ENCODE measurements at regions not wholly inside any gene's neighbourhood (a gene's known extent, or its start where the extent isn't known, plus 50 kb on each side); places are given as distances from the start of the nearest gene placed in this dataset.

GRCh38 chr9:134265078-134265477 lies 61.2 kb upstream of the RXRA start:
- Histone ChIP-seq H2BK5ac (ENCODE audit: low read depth, low read length) (no peak overlapping the region), H3K14ac (ENCODE audit: insufficient read length) (no peak overlapping the region), H2BK12ac (ENCODE audit: low read depth, low read length) (no peak overlapping the region), H2BK15ac (ENCODE audit: low read length) (no peak overlapping the region), H3K79me1 (ENCODE audit: low read depth, low read length) (no peaks in the 10 kb centered on the region), H2BK20ac (ENCODE audit: low read length) (no peak overlapping the region), H3K4me1 (replicated peaks in 1 of 4; ENCODE audit: control insufficient read depth in 3 of 4, insufficient read depth in 4 of 4, low read length in 3 of 4) (peaks cover 0 to 4% (median 0%) of the 10 kb centered on the region in 4 experiments; a peak in 3 of 7 replicates), H3K23me2 (ENCODE audit: low read depth, low read length) (peaks cover 6% of the 10 kb centered on the region; the same call in 1 of the 2 replicates), H4K91ac (replicated peaks; ENCODE audit: insufficient read length, low read length) (no peak overlapping the region), H3K23ac (ENCODE audit: insufficient read length) (no peak overlapping the region), H3K9ac (replicated peaks in 1 of 4; ENCODE audit: extremely low read depth in 1 of 4, low read depth in 3 of 4, low read length in 3 of 4) (no peak overlapping the region), H3K4me3 (ENCODE audit: extremely low read depth in 1 of 4, insufficient read depth in 2 of 4, low read depth in 3 of 4, low read length in 4 of 4) (no peak overlapping the region), H3K56ac (replicated peaks; ENCODE audit: insufficient read length, low read depth, low read length) (no peak overlapping the region), H3K4me2 (ENCODE audit: insufficient read depth in 1 of 2, low read depth in 2 of 2, low read length in 2 of 2) (no peak overlapping the region), H3K27ac (ENCODE audit: low read depth, low read length) (no peak overlapping the region), H3K27me3 (replicated peaks in 1 of 4; ENCODE audit: control insufficient read depth in 3 of 4, extremely low read depth in 1 of 4, insufficient read depth in 3 of 4, low read length in 3 of 4) (no peaks in the 10 kb centered on the region), H2AFZ (ENCODE audit: low read length) (no peak overlapping the region), H4K5ac (ENCODE audit: insufficient read length, low read depth, low read length) (no peak overlapping the region), H4K8ac (ENCODE audit: extremely low read depth, insufficient read depth, low read length) (0 out of 2 replicates have a peak overlapping the region, but pooled peaks have one; percentile 16), H2BK120ac (replicated peaks; ENCODE audit: low read depth, low read length) (no peak overlapping the region), H4K20me1 (replicated peaks in 1 of 2; ENCODE audit: control insufficient read depth in 1 of 2, insufficient read depth in 2 of 2, low read length in 2 of 2) (no peaks in the 10 kb centered on the region), H3K9me3 (ENCODE audit: insufficient read depth in 2 of 2, low read depth in 1 of 2, low read length in 1 of 2) (peaks cover 0 to 3% of the 10 kb centered on the region in 2 experiments; a peak in 1 of 4 replicates), H3K36me3 (ENCODE audit: control insufficient read depth in 2 of 4, insufficient read depth in 4 of 4, low read length in 3 of 4) (no peaks in the 10 kb centered on the region), H2AK5ac (ENCODE audit: low read depth, low read length) (no peak overlapping the region), H3K79me2 (ENCODE audit: control insufficient read depth in 1 of 2, insufficient read depth in 2 of 2, low read length in 2 of 2) (no peaks in the 10 kb centered on the region), H3K4ac (replicated peaks; ENCODE audit: insufficient read length, low read depth, low read length) (no peak overlapping the region), H3K18ac (ENCODE audit: extremely low read depth, low read length) (no peak overlapping the region)
- CTCF ChIA-PET (ENCODE audit: partially characterized antibody) = interaction anchor here (1.0 to 3.4 kb wide), 5 partner anchors 8 to 178 kb away, joined by 3 to 14 read pairs (median 5); no protein-coding TSS in a partner anchor
- 89% methylated on average over 7 of the region's 7 CpGs; no CpG with 5 or more reads in 1 of the 2 experiments for WGBS, 2 experiments (ENCODE audit: extremely low coverage in 1 of 2, insufficient coverage in 1 of 2, insufficient read length in 1 of 2, insufficient replicate concordance in 2 of 2, low coverage in 1 of 2, low lambda C conversion rate in 2 of 2, missing lambda C conversion rate in 1 of 2)
- POLR2A ChIA-PET (ENCODE audit: partially characterized antibody) = no interaction called here
- FAIRE-seq (no peak), DNase-seq (ENCODE audit: low read depth in 1 of 2, low spot score in 2 of 2) (no peak)
- TF ChIP-seq PHF8 (conservative IDR thresholded peaks at IDR 0.05; ENCODE audit: low read depth, low read length) (no peak), POLR2AphosphoS5 (IDR thresholded peaks at IDR 0.05; ENCODE audit: low read depth, low read length) (no peak), USF2 (IDR thresholded peaks at IDR 0.05; ENCODE audit: low read length) (no peak), NANOG (IDR thresholded peaks at IDR 0.05; ENCODE audit: insufficient read depth, low read depth, low read length, poor library complexity, severe bottlenecking) (no peak), TBP (IDR thresholded peaks at IDR 0.05; ENCODE audit: low read depth, low read length) (no peak), SRF (IDR thresholded peaks at IDR 0.05; ENCODE audit: low read depth, low read length) (no peak)
